IPS-20b (cell line): ENCODE measurements at regions not wholly inside any gene's neighbourhood (a gene's known extent, or its start where the extent isn't known, plus 50 kb on each side); places are given as distances from the start of the nearest gene placed in this dataset.
A peak's percentile ranks its signal among the peaks of the same experiment; 100 is the strongest.
"Not testable (repeated sequence)": the region's sequence is repeated elsewhere in the genome, so short reads cannot be mapped to it uniquely, and the experiment has no call there.

Source experiments
- H3K27ac ChIP-seq: one replicate; pipeline ENCODE4 v1.5.1; 2013; ENCODE audit warnings: low read length
- H3K27me3 ChIP-seq: 2 replicates; pipeline ENCODE4 v1.6.1; 2013; ENCODE audit warnings: mild to moderate bottlenecking, low read length, inconsistent platforms; ENCODE audit not compliant: insufficient read depth
- H3K36me3 ChIP-seq: 2 replicates; pipeline ENCODE4 v1.6.1; 2013; ENCODE audit warnings: low read depth, mild to moderate bottlenecking, inconsistent platforms, low read length, moderate library complexity; ENCODE audit not compliant: insufficient read depth
- H3K4me1 ChIP-seq: 2 replicates; pipeline ENCODE4 v1.6.1; 2013; ENCODE audit warnings: mild to moderate bottlenecking, control low read depth, inconsistent platforms, low read length, moderate library complexity; ENCODE audit not compliant: insufficient read depth
- H3K4me3 ChIP-seq: 2 replicates; pipeline ENCODE4 v1.5.1; 2013; ENCODE audit warnings: mild to moderate bottlenecking, low read length, inconsistent platforms
- H3K9ac ChIP-seq: 2 replicates; pipeline ENCODE4 v1.6.1; 2013; ENCODE audit warnings: low read depth, mild to moderate bottlenecking, inconsistent platforms, low read length, moderate library complexity
- H3K9me3 ChIP-seq: 2 replicates; pipeline ENCODE4 v1.6.1; 2013; ENCODE audit warnings: mild to moderate bottlenecking, low read depth, low read length, inconsistent platforms; ENCODE audit not compliant: insufficient read depth

- Histone ChIP-seq H3K4me1 (peaks cover 61% of the 10 kb centered on the region), H3K4me3 (no peak overlapping the region; the same call in 1 of the 2 replicates), H3K36me3 (no peaks in the 10 kb centered on the region), H3K9me3 (no peaks in the 10 kb centered on the region), H3K27ac (no peak overlapping the region), H3K27me3 (no peaks in the 10 kb centered on the region), H3K9ac (peak overlapping the region; percentile 25; the same call in 1 of the 2 replicates)
These were observed 80.7 kb downstream of the C9orf152 start for GRCh38 chr9:110126986-110127864.

- H3K9me3 ChIP-seq: no peaks in the 10 kb centered on the region
- no peaks in the 10 kb centered on the region for H3K36me3 ChIP-seq
- H3K9ac ChIP-seq: no peak overlapping the region
- H3K4me1 ChIP-seq: peaks cover 62% of the 10 kb centered on the region
- no peaks in the 10 kb centered on the region for H3K27me3 ChIP-seq
- no peak overlapping the region for H3K4me3 ChIP-seq
- no peak overlapping the region for H3K27ac ChIP-seq
These were observed 79.2 kb downstream of the C9orf152 start for GRCh38 chr9:110128664-110129329.

- peaks cover 59% of the 10 kb centered on the region for H3K4me1 ChIP-seq
- H3K4me3 ChIP-seq: no peak overlapping the region
- no peaks in the 10 kb centered on the region for H3K36me3 ChIP-seq
- no peak overlapping the region for H3K27ac ChIP-seq
- H3K9me3 ChIP-seq: no peaks in the 10 kb centered on the region
- no peak overlapping the region for H3K9ac ChIP-seq
- no peaks in the 10 kb centered on the region for H3K27me3 ChIP-seq
These were observed 78.5 kb downstream of the C9orf152 start for GRCh38 chr9:110129425-110129824.

- Histone ChIP-seq H3K9ac (no peak overlapping the region), H3K36me3 (no peaks in the 10 kb centered on the region), H3K27ac (no peak overlapping the region), H3K27me3 (no peaks in the 10 kb centered on the region), H3K4me3 (peak overlapping the region; percentile 6; the same call in 1 of the 2 replicates), H3K4me1 (peaks cover 53% of the 10 kb centered on the region), H3K9me3 (no peaks in the 10 kb centered on the region)
These were observed 77.7 kb downstream of the C9orf152 start for GRCh38 chr9:110130211-110130610.

GRCh38 chr9:110130791-110131416 is 77.1 kb downstream of the C9orf152 start:
- Histone ChIP-seq H3K9ac (no peak overlapping the region), H3K36me3 (peaks cover under 1% of the 10 kb centered on the region; the same call in 1 of the 2 replicates), H3K9me3 (no peaks in the 10 kb centered on the region), H3K27ac (no peak overlapping the region), H3K4me3 (peak overlapping the region; percentile 38; the same call in 1 of the 2 replicates), H3K4me1 (peaks cover 46% of the 10 kb centered on the region), H3K27me3 (no peaks in the 10 kb centered on the region)

- Histone ChIP-seq H3K27ac (no peak overlapping the region), H3K4me1 (peaks cover 42% of the 10 kb centered on the region), H3K9me3 (no peaks in the 10 kb centered on the region), H3K27me3 (no peaks in the 10 kb centered on the region), H3K9ac (no peak overlapping the region), H3K36me3 (peaks cover 6% of the 10 kb centered on the region), H3K4me3 (peak overlapping the region; percentile 38; the same call in 1 of the 2 replicates)
These were observed 76.5 kb downstream of the C9orf152 start for GRCh38 chr9:110131499-110131898.

- H3K36me3 ChIP-seq: peaks cover 17% of the 10 kb centered on the region
- not testable (repeated sequence) for H3K9ac ChIP-seq, H3K27ac ChIP-seq, H3K9me3 ChIP-seq, H3K4me3 ChIP-seq, H3K27me3 ChIP-seq
- H3K4me1 ChIP-seq: peaks cover 35% of the 10 kb centered on the region
These were observed 75.4 kb downstream of the C9orf152 start for GRCh38 chr9:110132531-110132930.

- Histone ChIP-seq H3K9me3 (no peaks in the 10 kb centered on the region), H3K27ac (no peak overlapping the region), H3K4me1 (peaks cover 35% of the 10 kb centered on the region), H3K36me3 (peaks cover 22% of the 10 kb centered on the region), H3K4me3 (no peak overlapping the region), H3K27me3 (no peaks in the 10 kb centered on the region), H3K9ac (no peak overlapping the region)
These were observed 74.9 kb downstream of the C9orf152 start for GRCh38 chr9:110133059-110133458.

- Histone ChIP-seq H3K4me1 (peaks cover 35% of the 10 kb centered on the region), H3K9me3 (no peaks in the 10 kb centered on the region), H3K36me3 (peaks cover 28% of the 10 kb centered on the region), H3K27me3 (no peaks in the 10 kb centered on the region), H3K27ac (no peak overlapping the region), H3K9ac (no peak overlapping the region), H3K4me3 (no peak overlapping the region)
These were observed 74.2 kb downstream of the C9orf152 start for GRCh38 chr9:110133608-110134210.

- Histone ChIP-seq H3K36me3 (peaks cover 37% of the 10 kb centered on the region), H3K9ac (no peak overlapping the region), H3K9me3 (no peaks in the 10 kb centered on the region), H3K27me3 (no peaks in the 10 kb centered on the region), H3K27ac (no peak overlapping the region), H3K4me1 (peaks cover 16% of the 10 kb centered on the region), H3K4me3 (no peak overlapping the region)
These were observed 72.1 kb downstream of the C9orf152 start for GRCh38 chr9:110135846-110136245.

GRCh38 chr9:110136802-110137201 is 71.2 kb downstream of the C9orf152 start:
- Histone ChIP-seq H3K9ac (no peak overlapping the region), H3K27me3 (no peaks in the 10 kb centered on the region), H3K27ac (no peak overlapping the region), H3K4me1 (peaks cover 10% of the 10 kb centered on the region), H3K9me3 (no peaks in the 10 kb centered on the region), H3K36me3 (peaks cover 41% of the 10 kb centered on the region), H3K4me3 (no peak overlapping the region)
